ENCODE measurements at regions not wholly inside any gene's neighbourhood (a gene's known extent, or its start where the extent isn't known, plus 50 kb on each side); places are given as distances from the start of the nearest gene placed in this dataset.

DNA sequence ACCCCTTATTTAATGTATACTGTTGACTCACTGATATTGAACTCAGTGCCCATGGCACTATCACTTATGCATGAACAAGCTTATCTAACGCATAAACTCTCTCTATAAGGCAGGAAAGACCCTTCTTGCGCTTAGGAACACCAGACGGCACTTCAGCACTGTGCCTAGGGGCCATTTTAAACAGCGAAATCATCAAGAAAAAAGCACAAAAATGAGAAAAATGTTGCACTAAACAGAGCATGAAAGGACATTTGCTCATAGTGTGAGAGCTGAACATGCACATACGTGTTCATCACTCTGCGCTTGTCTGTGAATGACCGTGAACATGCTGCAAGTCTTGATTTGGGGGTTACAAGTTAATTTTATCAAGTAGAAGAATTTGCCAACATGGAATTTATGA, 109.6 kb downstream of the WDR11 start:
- Histone ChIP-seq H3K9me3 (no peaks in the 10 kb centered on the region), H3K27ac (no peak overlapping the region), H3K4me3 (no peak overlapping the region), H3K9ac (no peak overlapping the region), H4K20me1 (no peaks in the 10 kb centered on the region), H3K27me3 (0 out of 2 replicates have a peak, but pooled peaks cover 10% of the 10 kb centered on the region), H3K36me3 (no peaks in the 10 kb centered on the region), H3K4me2 (no peak overlapping the region; the same call in 1 of the 2 replicates), H3K4me1 (peaks cover 15% of the 10 kb centered on the region)
- no peak for TF ChIP-seq Cebpa-rat (IDR thresholded peaks at IDR 0.05)

DNA sequence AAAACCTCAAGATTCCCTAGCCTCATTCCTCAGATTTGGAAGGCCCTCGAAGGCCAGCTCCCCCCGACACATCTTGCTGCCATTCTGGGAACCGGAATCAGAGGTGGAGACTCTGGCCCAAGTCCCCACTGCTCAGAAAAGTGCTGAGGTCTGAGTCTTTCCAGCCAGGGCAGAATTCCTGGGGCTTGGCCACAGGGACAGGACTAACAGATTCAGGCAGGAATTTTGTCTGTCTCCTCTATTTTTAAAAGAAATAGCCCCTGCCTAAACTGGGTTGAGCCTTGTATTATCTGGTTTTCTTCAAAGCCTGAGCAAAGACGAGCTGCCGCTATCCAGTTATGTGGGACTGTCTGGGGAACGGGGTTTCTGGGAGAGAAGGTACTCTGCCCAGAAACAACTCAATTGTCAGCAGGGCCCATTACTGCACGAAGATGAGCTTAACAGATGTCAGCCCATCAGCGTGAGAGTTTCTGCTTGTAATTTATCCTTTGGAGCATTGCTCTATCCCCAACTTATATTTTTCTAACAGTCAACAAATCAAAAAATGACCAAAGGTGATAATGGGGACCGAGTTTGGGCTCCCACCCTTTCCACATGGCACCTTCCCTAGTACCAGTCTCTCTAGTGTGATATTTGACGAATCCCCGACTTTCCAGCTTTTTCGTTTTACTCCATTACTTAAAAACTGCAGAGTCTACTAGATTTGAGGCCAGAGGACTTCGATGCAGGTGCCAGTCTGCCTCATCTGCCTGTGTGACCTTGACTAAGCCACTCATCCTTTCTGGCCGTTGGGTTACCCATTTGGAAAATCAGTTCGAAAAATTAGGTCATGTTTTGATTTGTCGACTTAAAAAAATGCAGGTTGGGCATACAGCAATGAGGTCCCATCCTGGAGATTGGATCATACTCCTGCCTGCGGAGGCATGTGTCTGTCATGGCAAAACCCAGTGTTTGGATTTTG, 110.9 kb downstream of the WDR11 start:
- Histone ChIP-seq H3K36me3 (no peaks in the 10 kb centered on the region), H3K9ac (no peak overlapping the region), H3K9me3 (no peaks in the 10 kb centered on the region), H3K27ac (no peak overlapping the region), H4K20me1 (no peaks in the 10 kb centered on the region), H3K4me3 (no peak overlapping the region), H3K4me1 (peaks cover 15% of the 10 kb centered on the region), H3K4me2 (no peak overlapping the region), H3K27me3 (0 out of 2 replicates have a peak, but pooled peaks cover 14% of the 10 kb centered on the region)
- no peak for TF ChIP-seq Cebpa-rat (IDR thresholded peaks at IDR 0.05)

DNA sequence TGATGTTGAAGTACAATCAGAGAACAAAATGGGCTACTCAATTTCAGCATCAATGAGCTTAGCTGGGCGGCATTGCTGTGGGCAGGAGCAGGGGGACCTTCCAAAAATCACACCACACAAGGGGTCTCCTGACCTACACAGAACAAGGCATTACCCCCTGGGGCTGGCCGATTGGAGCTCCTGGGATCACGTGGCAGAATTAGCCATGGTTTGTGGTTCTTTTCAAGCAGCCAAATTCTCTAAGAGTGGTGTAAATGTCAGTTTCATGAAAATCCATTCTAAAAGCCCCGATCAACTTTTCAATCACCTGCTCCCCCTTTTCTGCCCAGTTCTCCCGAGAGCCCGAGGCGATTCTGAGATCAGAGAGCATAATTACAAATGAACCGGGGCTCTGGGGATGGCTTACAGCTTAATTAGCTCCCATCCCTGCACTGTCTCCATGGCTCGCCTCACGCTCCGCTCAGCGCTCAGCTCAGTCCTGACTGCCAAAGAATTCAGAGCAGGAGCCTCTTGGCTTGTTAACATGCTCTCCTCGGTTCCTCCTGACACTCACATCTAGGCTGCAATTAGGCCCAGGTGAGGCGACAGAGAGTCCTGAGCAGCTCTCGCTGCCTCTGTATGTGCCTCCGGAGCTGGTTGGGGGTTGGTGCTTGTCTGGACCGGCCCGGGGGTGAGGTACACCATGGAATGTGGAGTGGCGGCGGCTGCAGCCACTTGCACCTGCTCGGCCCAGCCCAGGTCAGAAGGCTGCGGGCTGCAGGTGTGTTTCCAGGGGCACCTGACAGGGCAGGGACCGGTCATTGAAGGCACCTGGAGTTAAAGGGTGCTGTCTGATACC, 111.8 kb downstream of the WDR11 start:
- Histone ChIP-seq H3K9ac (no peak overlapping the region), H3K27me3 (peaks cover 17% of the 10 kb centered on the region; the same call in 1 of the 2 replicates), H3K4me1 (peaks cover 15% of the 10 kb centered on the region), H3K4me3 (no peak overlapping the region), H3K27ac (no peak overlapping the region), H3K4me2 (no peak overlapping the region), H3K36me3 (no peaks in the 10 kb centered on the region), H4K20me1 (no peaks in the 10 kb centered on the region), H3K9me3 (no peaks in the 10 kb centered on the region)
- no peak for TF ChIP-seq Cebpa-rat (IDR thresholded peaks at IDR 0.05)

DNA sequence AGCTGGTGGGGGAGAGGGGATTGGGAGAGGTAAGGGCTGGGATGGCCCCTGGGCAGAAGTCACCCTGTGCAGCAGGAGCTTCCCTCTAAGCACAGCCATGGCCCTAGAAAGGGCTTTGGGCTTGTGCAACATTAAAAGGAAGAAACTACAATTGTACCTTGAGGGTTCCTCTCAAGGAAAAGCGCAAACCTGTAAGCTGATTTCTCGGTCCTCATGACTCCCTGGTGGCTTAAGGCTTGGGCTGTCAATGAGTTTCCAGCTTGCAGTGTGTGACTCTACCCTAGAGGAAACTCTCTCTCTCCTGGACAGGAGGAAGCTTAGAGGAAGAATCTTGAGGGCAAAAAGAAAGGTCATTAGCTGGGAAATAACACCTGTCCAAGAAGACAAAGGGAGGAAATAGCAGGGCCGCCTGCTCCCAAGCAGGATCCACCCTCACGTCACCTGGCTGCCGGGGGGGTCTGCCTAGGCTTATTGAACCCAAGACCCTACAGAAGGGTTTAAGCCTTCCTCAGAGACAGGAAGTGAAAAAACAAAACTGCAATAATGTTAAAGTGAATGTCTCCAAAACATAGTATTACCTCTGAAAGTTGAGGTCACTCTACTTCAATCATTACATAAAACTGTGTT, 112.5 kb downstream of the WDR11 start:
- no peak for TF ChIP-seq Cebpa-rat (IDR thresholded peaks at IDR 0.05)
- no peak overlapping the region for H3K27ac ChIP-seq

DNA sequence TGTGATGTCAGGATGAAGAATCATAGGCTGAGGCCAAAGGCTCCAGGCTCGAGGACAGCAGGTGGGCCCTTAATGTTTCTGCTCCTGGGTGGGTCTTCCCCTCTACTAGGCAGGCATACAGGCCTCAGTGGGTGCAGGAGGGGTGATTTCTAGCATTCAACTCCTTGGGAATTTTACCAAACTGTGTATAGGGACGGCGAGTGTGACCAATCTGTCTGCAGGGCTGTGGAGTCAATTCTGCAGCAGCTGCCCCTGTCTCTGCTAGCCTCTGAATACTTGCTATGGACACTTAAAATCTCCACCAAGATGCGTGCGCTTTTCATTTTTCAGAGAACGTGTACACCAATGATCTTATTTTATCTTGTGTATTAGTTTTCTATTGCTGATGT, 115.5 kb downstream of the WDR11 start:
- no peaks in the 10 kb centered on the region; the same call in 1 of the 2 replicates for H3K9me3 ChIP-seq
- no peak overlapping the region for H3K4me3 ChIP-seq
- H3K27ac ChIP-seq = no peak overlapping the region
- no peak overlapping the region for H3K9ac ChIP-seq
- H4K20me1 ChIP-seq = no peaks in the 10 kb centered on the region
- H3K4me1 ChIP-seq = peaks cover 28% of the 10 kb centered on the region
- no peaks in the 10 kb centered on the region for H3K36me3 ChIP-seq
- no peak overlapping the region for H3K4me2 ChIP-seq
- TF ChIP-seq Cebpa-rat (IDR thresholded peaks at IDR 0.05) = no peak
- H3K27me3 ChIP-seq = peaks cover 28% of the 10 kb centered on the region

More for the DNA sequence above, 112.5 kb downstream of the WDR11 start:
- peak overlapping the region; percentile 59 for H3K4me2 ChIP-seq
- no peaks in the 10 kb centered on the region for H4K20me1 ChIP-seq
- peaks cover 17% of the 10 kb centered on the region; the same call in 1 of the 2 replicates for H3K27me3 ChIP-seq
- no peaks in the 10 kb centered on the region for H3K36me3 ChIP-seq
- peaks cover 15% of the 10 kb centered on the region for H3K4me1 ChIP-seq
- H3K4me3 ChIP-seq = no peak overlapping the region
- no peak overlapping the region for H3K9ac ChIP-seq
- no peaks in the 10 kb centered on the region; the same call in 1 of the 2 replicates for H3K9me3 ChIP-seq

DNA sequence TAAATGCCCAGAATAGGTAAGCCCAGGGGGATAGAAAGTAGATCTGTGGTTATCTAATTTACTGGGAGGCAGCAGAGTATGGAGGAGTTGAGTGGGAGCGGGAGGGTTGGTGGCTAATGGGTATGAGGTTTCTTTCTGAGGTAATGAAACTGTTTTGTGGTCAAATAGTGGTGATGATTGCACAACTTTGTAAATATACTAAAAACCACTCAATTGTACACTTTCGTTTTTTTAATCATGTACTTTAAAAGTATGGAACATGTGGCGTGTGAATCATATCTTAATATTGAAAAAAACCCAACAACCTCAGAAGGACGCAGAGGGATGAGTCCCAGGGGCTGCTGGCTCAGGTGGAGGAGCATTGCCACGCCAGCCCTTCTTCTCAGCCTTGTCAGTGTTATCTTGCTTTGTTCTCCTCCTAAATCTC, 118.1 kb downstream of the WDR11 start:
- peaks cover 28% of the 10 kb centered on the region for H3K4me1 ChIP-seq
- peaks cover 26% of the 10 kb centered on the region for H3K27me3 ChIP-seq
- H4K20me1 ChIP-seq = no peaks in the 10 kb centered on the region
- peaks cover 6% of the 10 kb centered on the region for H3K9me3 ChIP-seq
- H3K9ac ChIP-seq = no peak overlapping the region
- H3K4me3 ChIP-seq = no peak overlapping the region
- H3K4me2 ChIP-seq = peak overlapping the region; percentile 17
- TF ChIP-seq Cebpa-rat (IDR thresholded peaks at IDR 0.05) = peak; percentile 95
- no peaks in the 10 kb centered on the region for H3K36me3 ChIP-seq
- no peak overlapping the region for H3K27ac ChIP-seq

DNA sequence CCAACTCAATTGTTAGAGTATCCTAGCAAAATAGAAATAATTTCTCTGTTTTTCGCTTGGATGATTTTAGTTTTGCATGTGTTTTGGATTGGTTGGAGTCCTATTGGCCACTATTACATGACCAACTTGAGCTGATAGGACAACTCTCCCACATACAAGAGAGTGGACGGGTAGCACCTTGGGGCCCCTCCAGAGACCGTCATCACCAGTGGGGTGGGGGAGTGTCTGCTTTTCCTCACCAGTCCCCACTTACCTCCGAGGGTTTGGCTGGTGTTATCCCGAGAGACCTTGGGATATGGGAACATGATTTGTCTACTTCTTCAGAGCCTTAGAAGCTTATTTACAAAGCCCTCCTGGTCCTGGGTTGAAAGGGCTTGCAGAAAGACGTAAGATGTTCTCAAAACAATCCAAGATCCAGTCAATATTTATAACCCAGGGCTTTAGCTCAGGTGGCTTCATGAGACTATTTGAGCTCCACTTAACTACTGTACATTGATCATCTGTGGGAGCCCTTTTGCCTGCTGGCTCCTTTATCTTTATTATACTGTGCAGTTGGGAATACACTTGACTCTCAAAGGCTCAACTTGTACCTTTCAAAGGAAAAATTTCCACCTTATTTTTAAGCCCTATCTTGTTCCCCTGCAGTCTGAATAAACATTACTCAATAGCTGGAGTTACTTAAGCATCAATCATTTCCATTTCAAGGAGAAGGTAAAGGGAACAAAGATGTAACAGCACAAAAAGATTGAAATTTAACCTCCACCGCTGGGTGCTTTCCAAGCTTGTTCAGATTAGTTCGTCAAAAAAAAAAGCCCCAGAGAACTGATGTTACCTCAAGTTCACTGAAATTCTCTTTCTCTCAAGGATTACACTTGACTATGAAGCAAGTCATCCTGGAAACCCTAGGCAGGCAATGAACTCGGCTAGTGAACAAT, 119.7 kb downstream of the WDR11 start:
- Histone ChIP-seq H3K4me1 (peaks cover 16% of the 10 kb centered on the region), H3K27me3 (peaks cover 22% of the 10 kb centered on the region), H3K36me3 (no peaks in the 10 kb centered on the region), H3K4me2 (peak overlapping the region; percentile 47), H4K20me1 (no peaks in the 10 kb centered on the region), H3K9ac (no peak overlapping the region), H3K4me3 (no peak overlapping the region), H3K9me3 (peaks cover 20% of the 10 kb centered on the region), H3K27ac (no peak overlapping the region)
- TF ChIP-seq Cebpa-rat (IDR thresholded peaks at IDR 0.05) = no peak

DNA sequence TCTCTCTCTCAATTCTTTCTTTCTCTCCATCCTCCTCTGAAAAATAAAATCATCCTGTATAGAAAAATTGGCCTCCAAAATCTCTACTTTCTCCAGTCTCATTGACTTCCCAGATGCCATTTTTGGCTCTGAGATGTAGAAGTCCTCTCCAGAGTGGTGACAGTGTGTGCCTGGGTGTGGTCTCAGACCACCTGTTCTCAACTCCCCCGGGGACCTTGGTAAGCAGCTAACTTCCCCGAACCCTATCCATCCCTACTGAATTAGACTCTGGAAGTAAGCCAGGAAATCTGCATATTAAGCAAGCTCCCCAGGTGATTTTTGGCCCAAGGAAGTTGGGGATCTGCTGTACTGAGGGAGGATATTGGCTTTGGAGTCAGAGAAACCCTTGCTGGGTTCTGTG, 120.5 kb downstream of the WDR11 start:
- H3K9me3 ChIP-seq = peaks cover 20% of the 10 kb centered on the region

More for the DNA sequence above, 120.5 kb downstream of the WDR11 start:
- peaks cover 16% of the 10 kb centered on the region for H3K4me1 ChIP-seq
- H3K4me2 ChIP-seq = peak overlapping the region; percentile 47
- no peaks in the 10 kb centered on the region for H3K36me3 ChIP-seq
- no peaks in the 10 kb centered on the region for H4K20me1 ChIP-seq
- H3K27me3 ChIP-seq = peaks cover 21% of the 10 kb centered on the region
- TF ChIP-seq Cebpa-rat (IDR thresholded peaks at IDR 0.05) = no peak
- no peak overlapping the region for H3K4me3 ChIP-seq
- no peak overlapping the region for H3K9ac ChIP-seq
- no peak overlapping the region for H3K27ac ChIP-seq

Data from BLaER1 (cell line).